Mammary epithelial cell (primary cell): ENCODE measurements at regions not wholly inside any gene's neighbourhood (a gene's known extent, or its start where the extent isn't known, plus 50 kb on each side); places are given as distances from the start of the nearest gene placed in this dataset.

Source experiments
- CTCF ChIP-seq, 2 donors: IDR thresholded peaks in 1 of 2; conservative IDR thresholded peaks in 1 of 2; 2 replicates each; pipeline ENCODE4 v1.5.1; 2011 to 2012; ENCODE audit warnings: inconsistent platforms in 2 of 2, low read length in 2 of 2, mild to moderate bottlenecking in 2 of 2, control low read depth in 1 of 2, low read depth in 1 of 2; ENCODE audit not compliant: insufficient read depth in 1 of 2; ENCODE audit errors: extremely low read depth in 1 of 2
- EZH2 ChIP-seq: IDR thresholded peaks from 2 replicates; pipeline ENCODE4 v1.6.1; 2012; ENCODE audit warnings: low read length, inconsistent platforms, borderline replicate concordance

GRCh38 chr4:110414561-110414920 lies 61.4 kb upstream of the ENPEP start:
- TF ChIP-seq CTCF (conservative IDR thresholded peaks at IDR 0.05 in 1 of 2, IDR thresholded peaks at IDR 0.05 in 1 of 2; ENCODE audit: extremely low read depth in 1 of 2, insufficient read depth in 1 of 2, low read depth in 1 of 2, low read length in 2 of 2) (no peak), EZH2 (no peak)
